GM18505 (cell line): ENCODE measurements at regions not wholly inside any gene's neighbourhood (a gene's known extent, or its start where the extent isn't known, plus 50 kb on each side); places are given as distances from the start of the nearest gene placed in this dataset.

ENCODE experiments used
- ATAC-seq: cut with Tn5 transposase; IDR thresholded peaks from one replicate; pipeline ENCODE4 v1.9.1; 2021; ENCODE audit not compliant: unreplicated experiment
- POLR2A ChIP-seq: IDR thresholded peaks from 4 replicates; pipeline ENCODE4 v1.6.1; 2011; ENCODE audit warnings: borderline replicate concordance; ENCODE audit not compliant: insufficient read depth, insufficient read length; ENCODE audit errors: extremely low read depth

- TF ChIP-seq POLR2A = no peak
Observed at GRCh38 chr3:145760036-145760435, 400.9 kb downstream of the PLOD2 start.

GRCh38 chr3:145767909-145768308, 393.1 kb downstream of the PLOD2 start:
- TF ChIP-seq POLR2A = no peak
- ATAC-seq = no peak

More at GRCh38 chr3:145760036-145760435, 400.9 kb downstream of the PLOD2 start:
- ATAC-seq = no peak

GRCh38 chr3:145776782-145777408, 384.1 kb downstream of the PLOD2 start:
- no peak for TF ChIP-seq POLR2A
- no peak for ATAC-seq

- no peak for TF ChIP-seq POLR2A
- no peak for ATAC-seq
Observed at GRCh38 chr3:145780301-145780700, 380.7 kb downstream of the PLOD2 start.

GRCh38 chr3:145785668-145786067, 375.3 kb downstream of the PLOD2 start:
- no peak for TF ChIP-seq POLR2A
- no peak for ATAC-seq

GRCh38 chr3:145798007-145798406, 363.0 kb downstream of the PLOD2 start:
- no peak for ATAC-seq
- no peak for TF ChIP-seq POLR2A

GRCh38 chr3:145798696-145799537, 362.1 kb downstream of the PLOD2 start:
- no peak for ATAC-seq

GRCh38 chr3:145801696-145802095, 359.3 kb downstream of the PLOD2 start:
- no peak for TF ChIP-seq POLR2A
- no peak for ATAC-seq

More at GRCh38 chr3:145798696-145799537, 362.1 kb downstream of the PLOD2 start:
- TF ChIP-seq POLR2A = no peak

GRCh38 chr3:145807990-145808389, 353.0 kb downstream of the PLOD2 start:
- no peak for ATAC-seq
- TF ChIP-seq POLR2A = no peak

- ATAC-seq = no peak
- no peak for TF ChIP-seq POLR2A
Observed at GRCh38 chr3:145812391-145812790, 348.6 kb downstream of the PLOD2 start.

- ATAC-seq = no peak
- no peak for TF ChIP-seq POLR2A
Observed at GRCh38 chr3:145815707-145816413, 345.1 kb downstream of the PLOD2 start.

GRCh38 chr3:145817870-145818483, 343.0 kb downstream of the PLOD2 start:
- TF ChIP-seq POLR2A = no peak
- no peak for ATAC-seq

- ATAC-seq = no peak
- no peak for TF ChIP-seq POLR2A
Observed at GRCh38 chr3:145820170-145820569, 340.8 kb downstream of the PLOD2 start.
